Caki2 (cell line): ENCODE measurements at regions not wholly inside any gene's neighbourhood (a gene's known extent, or its start where the extent isn't known, plus 50 kb on each side); places are given as distances from the start of the nearest gene placed in this dataset.

Experiments
- DNase-seq: peaks from one replicate; pipeline ENCODE4 v3.0.0-alpha.2; 2015; ENCODE audit warnings: low read depth
- in situ Hi-C: cut with HindIII; loops from 2 replicates; pipeline ENCODE4 v1.10.0; 2016; ENCODE audit warnings: low sequenced_read_pairs, low pct_unique_long_range_greater_than_20kb, mixed read lengths

GRCh38 chr6:164412566-164412965 lies 896.8 kb downstream of the C6orf118 start:
- in situ Hi-C loops, result no loop called here
- no peak for DNase-seq

- DNase-seq, result no peak
- in situ Hi-C loops, result no loop called here
Observed at GRCh38 chr6:164410017-164410416, 899.4 kb downstream of the C6orf118 start.

GRCh38 chr6:164409309-164410009 lies 899.9 kb downstream of the C6orf118 start:
- no peak for DNase-seq
- in situ Hi-C loops, result no loop called here

GRCh38 chr6:164408868-164409267 lies 900.5 kb downstream of the C6orf118 start:
- in situ Hi-C loops, result no loop called here
- DNase-seq, result no peak

- in situ Hi-C loops, result no loop called here
Observed at GRCh38 chr6:164404812-164405488, 904.5 kb downstream of the C6orf118 start.

GRCh38 chr6:164401871-164402270 lies 907.5 kb downstream of the C6orf118 start:
- in situ Hi-C loops, result no loop called here

More at GRCh38 chr6:164404812-164405488, 904.5 kb downstream of the C6orf118 start:
- DNase-seq, result no peak

GRCh38 chr6:164398647-164399046 lies 910.8 kb downstream of the C6orf118 start:
- in situ Hi-C loops, result no loop called here

More at GRCh38 chr6:164401871-164402270, 907.5 kb downstream of the C6orf118 start:
- no peak for DNase-seq

GRCh38 chr6:164396071-164397047 lies 913.0 kb downstream of the C6orf118 start:
- no peak for DNase-seq
- in situ Hi-C loops, result no loop called here

More at GRCh38 chr6:164398647-164399046, 910.8 kb downstream of the C6orf118 start:
- no peak for DNase-seq

- DNase-seq, result no peak
- in situ Hi-C loops, result no loop called here
Observed at GRCh38 chr6:164379795-164380194, 929.6 kb downstream of the C6orf118 start.

GRCh38 chr6:164378330-164378729 lies 931.1 kb downstream of the C6orf118 start:
- in situ Hi-C loops, result no loop called here
- DNase-seq, result no peak

- no peak for DNase-seq
- in situ Hi-C loops, result no loop called here
Observed at GRCh38 chr6:164377348-164377918, 932.0 kb downstream of the C6orf118 start.

GRCh38 chr6:164370773-164371172 lies 938.6 kb downstream of the C6orf118 start:
- in situ Hi-C loops, result no loop called here
- no peak for DNase-seq

GRCh38 chr6:164359441-164359840 lies 944.9 kb downstream of the QKI start:
- in situ Hi-C loops, result no loop called here
- DNase-seq, result no peak

- in situ Hi-C loops, result no loop called here
- DNase-seq, result no peak
Observed at GRCh38 chr6:164359036-164359435, 944.5 kb downstream of the QKI start.

GRCh38 chr6:164356814-164357213 lies 942.3 kb downstream of the QKI start:
- no peak for DNase-seq
- in situ Hi-C loops, result no loop called here

- DNase-seq, result no peak
- in situ Hi-C loops, result no loop called here
Observed at GRCh38 chr6:164347455-164347854, 932.9 kb downstream of the QKI start.

- in situ Hi-C loops, result no loop called here
Observed at GRCh38 chr6:164346631-164347030, 932.1 kb downstream of the QKI start.

GRCh38 chr6:164345806-164346496 lies 931.4 kb downstream of the QKI start:
- DNase-seq, result no peak
- in situ Hi-C loops, result no loop called here

More at GRCh38 chr6:164346631-164347030, 932.1 kb downstream of the QKI start:
- no peak for DNase-seq
